ENCODE measurements at regions not wholly inside any gene's neighbourhood (a gene's known extent, or its start where the extent isn't known, plus 50 kb on each side); places are given as distances from the start of the nearest gene placed in this dataset.

- Histone ChIP-seq H3K9me2 (replicated peaks; ENCODE audit: insufficient read depth) (no peaks in the 10 kb centered on the region), H3K27ac (no peak overlapping the region), H3K36me3 (replicated peaks; ENCODE audit: insufficient read depth, low read depth) (no peaks in the 10 kb centered on the region), H4K20me1 (ENCODE audit: insufficient read depth, poor library complexity, severe bottlenecking) (no peaks in the 10 kb centered on the region), H3K4me1 (ENCODE audit: insufficient read depth) (no peaks in the 10 kb centered on the region), H3K27me3 (no peaks in the 10 kb centered on the region), H3K4me2 (no peak overlapping the region), H3K79me2 (no peaks in the 10 kb centered on the region), H3K9me3 (ENCODE audit: low read depth) (no peaks in the 10 kb centered on the region), H2AFZ (no peak overlapping the region), H3K4me3 (no peak overlapping the region)
- DNase-seq (ENCODE audit: low spot score), result no peak
- no peak for TF ChIP-seq EZH2 (IDR thresholded peaks at IDR 0.05; ENCODE audit: borderline replicate concordance)
- TF ChIP-seq EZH2phosphoT487 (IDR thresholded peaks at IDR 0.05; ENCODE audit: low read depth, severe bottlenecking, unreplicated experiment), result no peak
- TF ChIP-seq, protein P1, sequence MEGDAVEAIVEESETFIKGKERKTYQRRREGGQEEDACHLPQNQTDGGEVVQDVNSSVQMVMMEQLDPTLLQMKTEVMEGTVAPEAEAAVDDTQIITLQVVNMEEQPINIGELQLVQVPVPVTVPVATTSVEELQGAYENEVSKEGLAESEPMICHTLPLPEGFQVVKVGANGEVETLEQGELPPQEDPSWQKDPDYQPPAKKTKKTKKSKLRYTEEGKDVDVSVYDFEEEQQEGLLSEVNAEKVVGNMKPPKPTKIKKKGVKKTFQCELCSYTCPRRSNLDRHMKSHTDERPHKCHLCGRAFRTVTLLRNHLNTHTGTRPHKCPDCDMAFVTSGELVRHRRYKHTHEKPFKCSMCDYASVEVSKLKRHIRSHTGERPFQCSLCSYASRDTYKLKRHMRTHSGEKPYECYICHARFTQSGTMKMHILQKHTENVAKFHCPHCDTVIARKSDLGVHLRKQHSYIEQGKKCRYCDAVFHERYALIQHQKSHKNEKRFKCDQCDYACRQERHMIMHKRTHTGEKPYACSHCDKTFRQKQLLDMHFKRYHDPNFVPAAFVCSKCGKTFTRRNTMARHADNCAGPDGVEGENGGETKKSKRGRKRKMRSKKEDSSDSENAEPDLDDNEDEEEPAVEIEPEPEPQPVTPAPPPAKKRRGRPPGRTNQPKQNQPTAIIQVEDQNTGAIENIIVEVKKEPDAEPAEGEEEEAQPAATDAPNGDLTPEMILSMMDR (IDR thresholded peaks at IDR 0.05; ENCODE audit: poor library complexity), result no peak
Observed at GRCh38 chr16:75983296-75983695, 257.0 kb upstream of the CPHXL start.

DNA sequence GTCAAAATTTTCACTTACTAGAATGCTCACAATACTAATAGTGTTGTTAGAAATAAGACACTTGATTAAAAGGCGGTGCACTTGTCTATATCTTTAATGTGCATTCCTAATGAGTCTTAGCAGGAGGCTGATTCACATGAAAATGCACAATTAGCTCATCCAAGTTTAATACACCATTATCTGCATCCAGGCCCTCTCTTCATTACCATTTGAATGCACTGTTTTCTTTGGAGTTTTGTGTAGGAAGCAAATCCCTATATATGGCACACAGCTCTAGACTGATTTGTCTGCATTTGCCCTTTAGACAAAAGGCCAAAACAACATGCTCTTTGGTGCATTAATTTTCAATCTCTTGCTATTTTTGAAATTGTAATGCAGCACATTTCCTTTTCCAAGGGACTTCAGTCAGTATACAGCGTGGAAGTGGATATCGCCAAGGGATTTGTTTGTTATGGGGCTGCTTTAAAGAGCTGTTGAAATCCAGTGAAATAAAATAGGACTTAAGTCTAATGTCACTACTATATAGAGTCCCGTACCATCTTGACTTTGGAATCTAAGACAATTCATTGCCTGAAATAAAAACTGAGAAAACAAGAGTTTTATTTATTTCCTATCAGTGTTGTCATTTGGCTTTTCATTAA is 257.6 kb upstream of the CPHXL start:
- Histone ChIP-seq H3K4me3 (no peak overlapping the region), H3K79me2 (no peaks in the 10 kb centered on the region), H3K27me3 (no peaks in the 10 kb centered on the region), H2AFZ (no peak overlapping the region), H3K27ac (no peak overlapping the region), H3K9me3 (ENCODE audit: low read depth) (no peaks in the 10 kb centered on the region), H3K9me2 (replicated peaks; ENCODE audit: insufficient read depth) (no peaks in the 10 kb centered on the region), H3K4me2 (no peak overlapping the region), H4K20me1 (ENCODE audit: insufficient read depth, poor library complexity, severe bottlenecking) (no peaks in the 10 kb centered on the region), H3K36me3 (replicated peaks; ENCODE audit: insufficient read depth, low read depth) (no peaks in the 10 kb centered on the region), H3K4me1 (ENCODE audit: insufficient read depth) (no peaks in the 10 kb centered on the region)
- DNase-seq (ENCODE audit: low spot score), result no peak
- TF ChIP-seq, protein P1 (IDR thresholded peaks at IDR 0.05; ENCODE audit: poor library complexity), result no peak
- no peak for TF ChIP-seq EZH2 (IDR thresholded peaks at IDR 0.05; ENCODE audit: borderline replicate concordance)
- 66% methylated on average over 4 of the region's 4 CpGs for WGBS (ENCODE audit: low lambda C conversion rate, missing lambda C conversion rate)

- WGBS (ENCODE audit: low lambda C conversion rate, missing lambda C conversion rate), result 81% methylated on average over 2 of the region's 2 CpGs
- Histone ChIP-seq H3K9me3 (ENCODE audit: low read depth) (no peaks in the 10 kb centered on the region), H3K4me3 (no peak overlapping the region), H3K4me2 (no peak overlapping the region), H4K20me1 (ENCODE audit: insufficient read depth, poor library complexity, severe bottlenecking) (no peaks in the 10 kb centered on the region), H3K4me1 (ENCODE audit: insufficient read depth) (no peaks in the 10 kb centered on the region), H3K27ac (no peak overlapping the region), H3K79me2 (no peaks in the 10 kb centered on the region), H3K27me3 (no peaks in the 10 kb centered on the region), H2AFZ (no peak overlapping the region), H3K36me3 (replicated peaks; ENCODE audit: insufficient read depth, low read depth) (no peaks in the 10 kb centered on the region), H3K9me2 (replicated peaks; ENCODE audit: insufficient read depth) (no peaks in the 10 kb centered on the region)
- TF ChIP-seq, protein P1 (IDR thresholded peaks at IDR 0.05; ENCODE audit: poor library complexity), result no peak
- TF ChIP-seq EZH2phosphoT487 (IDR thresholded peaks at IDR 0.05; ENCODE audit: low read depth, severe bottlenecking, unreplicated experiment) (no peak), EZH2 (IDR thresholded peaks at IDR 0.05; ENCODE audit: borderline replicate concordance) (no peak)
- no peak for DNase-seq (ENCODE audit: low spot score)
Observed at GRCh38 chr16:75987323-75987722, 261.0 kb upstream of the CPHXL start.

GRCh38 chr16:75996491-75996890 is 270.2 kb upstream of the CPHXL start:
- 86% methylated on average over 3 of the region's 3 CpGs for WGBS (ENCODE audit: low lambda C conversion rate, missing lambda C conversion rate)
- TF ChIP-seq EZH2phosphoT487 (IDR thresholded peaks at IDR 0.05; ENCODE audit: low read depth, severe bottlenecking, unreplicated experiment) (no peak), EZH2 (IDR thresholded peaks at IDR 0.05; ENCODE audit: borderline replicate concordance) (no peak)
- TF ChIP-seq, protein P1 (IDR thresholded peaks at IDR 0.05; ENCODE audit: poor library complexity), result no peak
- H3K4me1 ChIP-seq (ENCODE audit: insufficient read depth), result no peaks in the 10 kb centered on the region

More at GRCh38 chr16:75996491-75996890, 270.2 kb upstream of the CPHXL start:
- DNase-seq (ENCODE audit: low spot score), result no peak
- Histone ChIP-seq H2AFZ (no peak overlapping the region), H3K27me3 (no peaks in the 10 kb centered on the region), H3K9me2 (replicated peaks; ENCODE audit: insufficient read depth) (no peaks in the 10 kb centered on the region), H3K9me3 (ENCODE audit: low read depth) (no peaks in the 10 kb centered on the region), H3K4me3 (no peak overlapping the region), H3K79me2 (no peaks in the 10 kb centered on the region), H3K36me3 (replicated peaks; ENCODE audit: insufficient read depth, low read depth) (no peaks in the 10 kb centered on the region), H3K27ac (no peak overlapping the region), H3K4me2 (no peak overlapping the region), H4K20me1 (ENCODE audit: insufficient read depth, poor library complexity, severe bottlenecking) (no peaks in the 10 kb centered on the region)

All from hepatocyte (in vitro differentiated cells).